SK-N-MC (cell line): ENCODE measurements at regions not wholly inside any gene's neighbourhood (a gene's known extent, or its start where the extent isn't known, plus 50 kb on each side); places are given as distances from the start of the nearest gene placed in this dataset.

ENCODE experiments used
- EZH2 ChIP-seq: fragments of 200-600 bp; sonication (generic); IDR thresholded peaks from one replicate; pipeline ENCODE4 v1.6.1; 2017; ENCODE audit warnings: antibody characterized with exemption
- POLR2AphosphoS5 ChIP-seq: IDR thresholded peaks from 2 replicates; pipeline ENCODE4 v1.6.1; 2012; ENCODE audit warnings: mild to moderate bottlenecking, low read depth, low read length, borderline replicate concordance

DNA sequence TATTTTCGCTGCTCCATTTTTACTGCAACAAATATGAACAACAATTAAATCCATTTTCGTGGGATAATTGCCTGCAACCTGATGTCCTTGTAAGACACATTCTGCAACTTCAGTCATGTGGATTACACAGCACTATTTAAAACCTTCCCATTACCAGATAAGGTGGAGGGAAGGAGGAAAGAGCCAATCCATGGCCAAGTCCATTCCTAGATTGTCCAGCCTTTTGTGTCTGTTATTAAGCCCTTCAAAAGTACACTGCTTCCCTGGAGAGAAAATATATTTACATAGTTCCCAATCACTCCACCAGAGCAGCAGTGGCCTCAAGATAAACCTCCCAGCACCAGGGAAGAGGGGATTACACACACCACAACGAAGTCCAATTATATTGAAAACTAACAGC lies 347.9 kb downstream of the CDH26 start:
- no peak for TF ChIP-seq POLR2AphosphoS5
- TF ChIP-seq EZH2, result no peak
